Mucosa of descending colon (tissue), 3 donors: ENCODE measurements at regions not wholly inside any gene's neighbourhood (a gene's known extent, or its start where the extent isn't known, plus 50 kb on each side); places are given as distances from the start of the nearest gene placed in this dataset.

Source experiments
- ATAC-seq: fragments of 200-7000 bp; cut with Tn5 transposase; one replicate; pipeline ENCODE4 v1.9.1; 2020; ENCODE audit warnings: mild to moderate bottlenecking, moderate library complexity
- DNase-seq, 3 donors: peaks; one replicate each; pipeline ENCODE4 v3.0.0-alpha.2; 2020
- H3K36me3 ChIP-seq: fragments of 200-600 bp; one replicate; pipeline ENCODE4 v1.8.0; 2021; ENCODE audit warnings: low read depth, mild to moderate bottlenecking
- H3K4me1 ChIP-seq: fragments of 200-600 bp; one replicate; pipeline ENCODE4 v1.8.0; 2021; ENCODE audit warnings: low read depth, mild to moderate bottlenecking
- H3K4me3 ChIP-seq: fragments of 200-600 bp; one replicate; pipeline ENCODE4 v1.8.0; 2021; ENCODE audit warnings: mild to moderate bottlenecking
- H3K9me3 ChIP-seq: fragments of 200-600 bp; one replicate; pipeline ENCODE4 v1.8.0; 2021; ENCODE audit warnings: mild to moderate bottlenecking
- CTCF ChIP-seq: fragments of 200-600 bp; IDR thresholded peaks from one replicate; pipeline ENCODE4 v1.8.0; 2022; ENCODE audit warnings: antibody characterized with exemption, mild to moderate bottlenecking
- intact Hi-C, 2 donors: fragments of 100-400 bp; cut with DNase I in 1 of 2; cut with micrococcal nuclease in 1 of 2; formaldehyde crosslinking; loops; one replicate each; pipeline versions ENCODE4 v1.11.0 to v1.11.1; 2022; cut with DNase I, micrococcal nuclease
- donor health status: DM: no; HTN: no; CAD: no; lungs with moderate emphysema.
- donor health status: DM: no; HTN: no; CAD: no.
- donor health status: DM: no; HTN: yes; CAD: no.

GRCh38 chr4:180951312-180951711 is 1291.9 kb upstream of the TENM3 start:
- no peaks in the 10 kb centered on the region for H3K4me1 ChIP-seq
- no peaks in the 10 kb centered on the region for H3K9me3 ChIP-seq
- TF ChIP-seq CTCF: no peak
- ATAC-seq: no peak
- no peak overlapping the region for H3K4me3 ChIP-seq
- DNase-seq: no peak
- no peaks in the 10 kb centered on the region for H3K36me3 ChIP-seq
- intact Hi-C loops: no loop called here

DNA sequence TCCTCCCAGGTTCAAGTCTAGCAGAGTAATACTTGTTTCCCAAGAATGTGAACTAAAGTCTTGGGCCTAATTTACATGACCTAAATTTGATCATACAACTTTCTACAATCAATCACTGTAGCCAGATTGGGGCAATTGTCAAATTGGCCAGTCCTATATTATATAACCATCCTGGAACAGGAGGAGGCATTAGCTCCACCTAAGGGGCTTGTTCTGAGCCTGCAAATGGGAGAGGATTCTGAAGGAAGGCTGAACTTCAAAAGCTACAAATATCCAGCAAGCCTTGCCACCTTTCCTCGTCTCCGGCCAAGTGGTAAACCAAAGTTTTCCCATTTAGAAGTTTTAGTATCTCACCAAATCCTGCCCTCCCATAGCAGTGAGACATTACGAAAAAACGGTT is 1289.6 kb upstream of the TENM3 start:
- Histone ChIP-seq H3K9me3 (no peaks in the 10 kb centered on the region), H3K4me1 (no peaks in the 10 kb centered on the region), H3K36me3 (no peaks in the 10 kb centered on the region), H3K4me3 (no peak overlapping the region)
- ATAC-seq (no peak), DNase-seq (no peak)
- TF ChIP-seq CTCF: no peak
- intact Hi-C loops: no loop called here

GRCh38 chr4:180960743-180961401 is 1282.3 kb upstream of the TENM3 start:
- H3K4me1 ChIP-seq: no peaks in the 10 kb centered on the region
- ATAC-seq (no peak), DNase-seq (no peak)
- TF ChIP-seq CTCF: no peak
- H3K4me3 ChIP-seq: no peak overlapping the region
- no peaks in the 10 kb centered on the region for H3K36me3 ChIP-seq
- H3K9me3 ChIP-seq: no peaks in the 10 kb centered on the region
- intact Hi-C loops: no loop called here

DNA sequence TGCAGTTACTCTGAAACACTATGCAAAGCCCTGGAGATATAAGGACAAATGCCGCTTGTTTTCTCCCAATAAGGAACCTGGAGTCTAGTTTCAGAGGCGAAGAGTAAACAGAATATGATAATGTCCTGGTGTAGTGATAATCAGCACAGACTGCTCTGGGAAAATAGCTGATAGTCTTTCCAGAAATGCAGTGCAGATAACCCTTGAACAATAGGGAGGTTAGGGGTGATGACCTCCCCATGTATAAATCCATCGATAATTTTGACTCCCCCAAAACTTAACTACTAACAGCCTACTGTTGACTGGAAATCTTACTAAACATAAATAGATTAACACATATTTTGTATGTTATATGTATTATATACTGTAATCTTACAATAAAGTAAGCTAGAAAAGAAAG is 1280.9 kb upstream of the TENM3 start:
- H3K4me1 ChIP-seq: no peaks in the 10 kb centered on the region
- TF ChIP-seq CTCF: no peak
- no peak for DNase-seq
- H3K36me3 ChIP-seq: no peaks in the 10 kb centered on the region
- intact Hi-C loops: no loop called here
- no peaks in the 10 kb centered on the region for H3K9me3 ChIP-seq
- H3K4me3 ChIP-seq: no peak overlapping the region
- no peak for ATAC-seq

- intact Hi-C loops: no loop called here
- Histone ChIP-seq H3K4me1 (no peaks in the 10 kb centered on the region), H3K9me3 (no peaks in the 10 kb centered on the region), H3K36me3 (no peaks in the 10 kb centered on the region), H3K4me3 (no peak overlapping the region)
- DNase-seq (no peak), ATAC-seq (no peak)
- TF ChIP-seq CTCF: no peak
Observed at GRCh38 chr4:180966312-180966711, 1276.9 kb upstream of the TENM3 start.

- H3K4me1 ChIP-seq: no peaks in the 10 kb centered on the region
- DNase-seq: no peak
Observed at GRCh38 chr4:180967936-180968335, 1275.3 kb upstream of the TENM3 start.

More at GRCh38 chr4:180967936-180968335, 1275.3 kb upstream of the TENM3 start:
- H3K36me3 ChIP-seq: no peaks in the 10 kb centered on the region
- no peak for ATAC-seq
- intact Hi-C loops: no loop called here
- H3K9me3 ChIP-seq: no peaks in the 10 kb centered on the region
- H3K4me3 ChIP-seq: no peak overlapping the region
- no peak for TF ChIP-seq CTCF
